ENCODE measurements at regions not wholly inside any gene's neighbourhood (a gene's known extent, or its start where the extent isn't known, plus 50 kb on each side); places are given as distances from the start of the nearest gene placed in this dataset.

- Histone ChIP-seq H3K36me3 (ENCODE audit: control insufficient read depth in 2 of 2, insufficient read depth in 1 of 2, low read length in 2 of 2) (no peaks in the 10 kb centered on the region), H3K4me3 (ENCODE audit: low read depth, low read length) (no peak overlapping the region), H3K9me3 (ENCODE audit: control insufficient read depth, insufficient read depth, low read depth, low read length) (no peaks in the 10 kb centered on the region), H3K27ac (ENCODE audit: extremely low read depth, low read depth, low read length) (no peak overlapping the region), H3K4me1 (ENCODE audit: control insufficient read depth, insufficient read depth, low read length) (no peaks in the 10 kb centered on the region)
- no peak for TF ChIP-seq ZNF148 (tag by site-specific recombination; IDR thresholded peaks at IDR 0.05; ENCODE audit: borderline replicate concordance)
- TF ChIP-seq ZNF366 (tag by site-specific recombination; conservative IDR thresholded peaks at IDR 0.05): no peak
- TF ChIP-seq ZNF48 (tag by site-specific recombination; IDR thresholded peaks at IDR 0.05): no peak
- TF ChIP-seq ZNF16 (tag by site-specific recombination; IDR thresholded peaks at IDR 0.05; ENCODE audit: low read depth): no peak
- no peak for TF ChIP-seq EGR2 (tag by site-specific recombination; IDR thresholded peaks at IDR 0.05; ENCODE audit: low read depth)
- TF ChIP-seq ZNF544 (tag by site-specific recombination; IDR thresholded peaks at IDR 0.05): no peak
- TF ChIP-seq INSM2 (tag by site-specific recombination; IDR thresholded peaks at IDR 0.05): no peak
- no peak for TF ChIP-seq ZNF398 (tag by site-specific recombination; IDR thresholded peaks at IDR 0.05)
- TF ChIP-seq KLF17 (tag by site-specific recombination; IDR thresholded peaks at IDR 0.05): no peak
- no peak for TF ChIP-seq ZNF292 (tag by site-specific recombination; IDR thresholded peaks at IDR 0.05; ENCODE audit: borderline replicate concordance, low read depth)
- no peak for TF ChIP-seq ZNF433 (tag by site-specific recombination; IDR thresholded peaks at IDR 0.05; ENCODE audit: low read depth)
- TF ChIP-seq ZNF692 (tag by site-specific recombination; IDR thresholded peaks at IDR 0.05): no peak
- no peak for TF ChIP-seq RBAK (tag by site-specific recombination; IDR thresholded peaks at IDR 0.05)
- TF ChIP-seq SP7 (tag by site-specific recombination; IDR thresholded peaks at IDR 0.05): no peak
- no peak for TF ChIP-seq ZNF560 (tag by site-specific recombination; IDR thresholded peaks at IDR 0.05; ENCODE audit: borderline replicate concordance)
- TF ChIP-seq ZNF585B (tag by site-specific recombination; IDR thresholded peaks at IDR 0.05): no peak
- TF ChIP-seq ZNF549 (tag by site-specific recombination; IDR thresholded peaks at IDR 0.05): no peak
- CTCF ChIA-PET: no interaction called here
- POLR2A ChIA-PET: no interaction called here
These were observed 170.0 kb upstream of the RGMB start for GRCh38 chr5:98603456-98603855.

GRCh38 chr5:98604301-98604700 is 169.2 kb upstream of the RGMB start:
- Histone ChIP-seq H3K4me3 (ENCODE audit: low read depth, low read length) (no peak overlapping the region), H3K36me3 (ENCODE audit: control insufficient read depth in 2 of 2, insufficient read depth in 1 of 2, low read length in 2 of 2) (no peaks in the 10 kb centered on the region), H3K4me1 (ENCODE audit: control insufficient read depth, insufficient read depth, low read length) (no peaks in the 10 kb centered on the region), H3K27ac (ENCODE audit: extremely low read depth, low read depth, low read length) (no peak overlapping the region), H3K9me3 (ENCODE audit: control insufficient read depth, insufficient read depth, low read depth, low read length) (no peaks in the 10 kb centered on the region)
- POLR2A ChIA-PET: no interaction called here
- CTCF ChIA-PET: no interaction called here
- TF ChIP-seq BCL6B (tag by site-specific recombination; IDR thresholded peaks at IDR 0.05) (no peak), SP2 (tag by site-specific recombination; IDR thresholded peaks at IDR 0.05) (no peak), ZNF776 (tag by site-specific recombination; IDR thresholded peaks at IDR 0.05; ENCODE audit: borderline replicate concordance) (no peak), ZNF596 (tag by site-specific recombination; IDR thresholded peaks at IDR 0.05) (no peak), ZNF146 (tag by site-specific recombination; IDR thresholded peaks at IDR 0.05) (no peak), KLF9 (tag by site-specific recombination; IDR thresholded peaks at IDR 0.05; ENCODE audit: low read depth) (no peak), ZNF169 (tag by site-specific recombination; IDR thresholded peaks at IDR 0.05) (no peak), ZBTB6 (tag by site-specific recombination; IDR thresholded peaks at IDR 0.05) (no peak), TRIM28 (IDR thresholded peaks at IDR 0.05; ENCODE audit: borderline replicate concordance, low read length) (no peak)
